Activated CD4-positive, alpha-beta T cell treated with anti-CD3 and anti-CD28 coated beads, Interleukin-2, Interleukin-6, amounts not matched to agents 100 ng/mL and 50 ng/mL, durations not matched to agents 16 hours and 8 hours (primary cell): ENCODE measurements at regions not wholly inside any gene's neighbourhood (a gene's known extent, or its start where the extent isn't known, plus 50 kb on each side); places are given as distances from the start of the nearest gene placed in this dataset.

Experiments
- DNase-seq: peaks from one replicate; pipeline ENCODE4 v3.0.0-alpha.2; 2020

GRCh38 chr2:16180631-16181030, 240.3 kb downstream of the MYCN start:
- no peak for DNase-seq

GRCh38 chr2:16179701-16180416, 239.5 kb downstream of the MYCN start:
- DNase-seq: no peak

DNA sequence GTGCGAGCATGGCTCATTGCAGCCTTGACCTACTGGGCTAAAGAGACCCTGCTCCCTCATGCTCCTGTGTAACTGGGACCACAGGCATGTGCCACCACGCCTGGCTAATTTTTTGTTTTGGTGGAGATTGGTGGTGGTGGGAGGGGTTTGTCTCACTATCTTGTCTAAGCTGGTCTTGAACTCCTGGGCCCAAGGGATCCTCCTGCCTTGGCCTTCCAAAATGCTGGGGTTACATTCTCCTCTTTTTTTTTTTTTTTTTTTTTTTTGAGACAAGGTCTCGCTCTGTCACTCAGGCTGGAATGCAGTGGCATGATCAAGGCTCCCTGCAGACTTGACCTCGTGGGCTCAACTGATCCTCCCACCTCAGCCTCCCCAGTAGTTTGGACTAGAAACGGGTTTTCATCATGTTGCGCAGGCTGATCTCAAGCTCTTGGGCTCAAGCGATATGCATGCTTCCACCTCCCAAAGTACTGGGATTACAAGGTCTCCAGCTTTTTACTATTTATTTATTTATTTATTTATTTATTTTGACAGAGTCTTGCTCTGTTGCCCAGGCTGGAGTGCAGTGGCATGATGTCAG, 238.3 kb downstream of the MYCN start:
- DNase-seq: no peak

DNA sequence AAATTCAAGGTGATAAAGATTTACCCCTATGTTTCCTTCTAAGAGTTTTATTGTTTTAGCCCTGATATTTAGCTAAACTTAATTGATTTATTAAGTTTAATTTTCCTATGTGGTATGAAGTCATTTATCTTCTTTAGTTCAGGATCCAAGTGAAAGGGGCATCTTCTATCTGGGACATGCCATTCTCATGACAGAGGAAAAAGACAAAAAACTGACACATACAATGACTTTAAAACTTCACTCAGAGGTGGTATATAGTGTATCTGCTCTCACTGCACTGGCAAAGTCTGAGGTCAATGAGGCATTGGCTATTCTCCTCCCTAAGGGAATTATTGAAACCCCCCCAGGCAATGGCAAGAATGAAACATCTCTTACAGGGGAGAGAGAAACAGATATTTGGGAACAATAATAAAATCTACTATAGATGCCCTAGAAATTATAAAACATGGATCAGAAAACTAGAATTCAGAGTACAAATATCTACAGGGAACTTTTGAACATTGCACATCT, 237.4 kb downstream of the MYCN start:
- DNase-seq: no peak

GRCh38 chr2:16176971-16177480, 236.7 kb downstream of the MYCN start:
- DNase-seq: no peak

- no peak for DNase-seq
Observed at GRCh38 chr2:16175247-16175825, 235.0 kb downstream of the MYCN start.

DNA sequence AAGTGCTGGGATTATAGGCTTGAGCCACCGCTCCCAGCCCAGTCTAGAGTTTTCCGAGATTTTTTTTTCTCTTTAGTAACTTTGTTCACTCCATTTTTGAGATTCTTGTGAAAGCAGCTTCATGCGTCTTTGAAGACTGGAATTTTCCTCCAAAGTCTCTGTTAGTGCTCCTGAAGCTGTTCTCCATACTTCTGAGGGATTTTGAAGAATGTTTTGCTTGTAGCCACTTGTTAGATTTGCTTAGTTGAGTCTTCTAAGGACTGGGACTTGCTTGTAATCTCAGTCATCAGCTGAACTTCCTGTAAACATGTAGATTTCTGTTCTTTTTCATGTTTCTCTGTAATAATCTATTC, 234.3 kb downstream of the MYCN start:
- no peak for DNase-seq

GRCh38 chr2:16173893-16174692, 233.7 kb downstream of the MYCN start:
- no peak for DNase-seq

- no peak for DNase-seq
Observed at GRCh38 chr2:16172324-16173175, 232.2 kb downstream of the MYCN start.

DNA sequence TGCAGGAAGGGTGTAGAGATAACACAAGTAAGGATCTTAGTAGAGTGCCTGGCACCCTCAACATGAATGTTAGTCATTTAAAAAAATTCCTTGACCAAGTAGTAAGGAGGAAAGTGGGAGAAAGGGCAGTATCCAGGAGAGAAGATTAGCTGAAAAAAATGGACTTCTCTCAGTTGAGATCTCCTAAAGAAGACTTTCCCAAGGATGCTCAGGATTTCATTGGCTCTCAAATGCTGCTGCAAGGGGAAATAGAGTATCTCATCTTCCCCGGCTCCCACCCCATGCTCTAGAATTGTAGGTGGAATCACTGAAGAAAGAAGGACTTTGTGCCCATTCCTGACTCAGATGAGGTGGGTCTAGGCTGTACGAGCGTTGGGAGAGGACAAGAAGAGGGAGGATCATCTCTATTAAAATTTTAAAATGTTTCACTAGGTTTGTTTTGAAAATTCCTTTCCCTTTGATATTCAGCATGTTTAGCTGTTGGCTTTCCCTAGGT, 231.1 kb downstream of the MYCN start:
- DNase-seq: no peak

GRCh38 chr2:16170675-16171424, 230.5 kb downstream of the MYCN start:
- DNase-seq: no peak

DNA sequence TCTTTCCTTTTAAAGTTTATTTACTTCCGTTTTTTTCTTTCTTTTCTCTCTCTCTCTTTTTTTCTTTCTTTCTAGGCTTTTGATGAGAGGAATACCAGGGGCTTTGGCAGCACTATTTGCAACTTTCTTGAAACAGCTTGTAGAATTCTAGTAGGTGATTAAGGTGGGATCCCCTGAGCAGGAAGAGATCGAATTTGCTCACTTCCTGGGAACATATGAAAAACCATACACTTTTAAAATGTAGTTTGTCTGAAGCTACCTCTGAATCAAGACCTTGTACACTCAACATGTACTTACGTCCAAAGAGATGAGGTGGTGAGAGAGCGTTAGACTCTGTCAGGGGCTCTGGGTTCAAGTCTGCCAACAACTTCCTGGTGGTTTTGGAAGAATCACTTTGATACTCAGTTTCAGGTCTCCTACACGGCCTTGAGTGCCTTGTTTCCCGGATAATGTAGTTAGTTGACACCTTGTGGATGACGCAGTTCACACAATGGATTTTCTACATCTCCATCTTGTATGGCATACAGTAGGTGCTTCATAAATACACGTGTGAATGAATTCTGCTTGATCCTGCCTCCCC, 229.1 kb downstream of the MYCN start:
- DNase-seq: no peak

DNA sequence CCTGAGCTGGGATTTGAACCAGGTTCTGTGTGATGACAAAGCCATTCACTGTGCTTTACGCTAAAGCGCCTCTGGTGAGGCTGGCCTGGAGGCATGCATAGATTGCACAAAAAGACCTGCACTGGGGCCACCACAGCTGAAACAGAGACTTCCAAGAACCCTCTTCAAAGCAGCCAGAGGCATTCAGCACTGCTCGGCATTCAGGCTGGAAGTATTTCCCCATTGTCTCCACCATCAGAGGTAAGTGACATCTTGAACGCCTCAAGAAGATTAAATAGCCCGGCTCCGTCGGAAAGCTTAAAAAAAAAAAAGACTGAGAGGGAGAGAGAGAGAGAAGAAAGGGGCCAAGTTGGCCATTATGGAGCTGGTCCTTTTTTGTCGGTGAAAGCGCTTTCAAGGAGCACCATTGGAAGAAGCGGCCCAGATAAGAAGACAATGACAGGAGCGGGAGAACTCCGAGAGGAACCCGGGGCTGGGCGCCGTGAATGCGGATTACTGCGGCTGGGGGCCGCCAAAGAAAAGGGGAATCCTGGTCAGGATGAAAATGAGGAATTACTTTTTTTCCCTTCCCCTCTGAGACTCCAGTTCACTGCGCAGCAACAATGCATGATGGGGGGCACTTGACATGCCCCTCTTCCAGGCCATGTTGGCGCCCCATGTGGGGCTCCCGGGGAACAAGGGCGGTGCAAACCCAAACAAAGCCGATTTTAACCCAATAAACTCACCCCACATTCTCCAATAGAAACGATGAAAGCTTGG, 228.3 kb downstream of the MYCN start:
- no peak for DNase-seq

GRCh38 chr2:16167870-16168426, 227.6 kb downstream of the MYCN start:
- DNase-seq: no peak

GRCh38 chr2:16167451-16167861, 227.1 kb downstream of the MYCN start:
- no peak for DNase-seq

GRCh38 chr2:16166327-16166981, 226.1 kb downstream of the MYCN start:
- DNase-seq: no peak

DNA sequence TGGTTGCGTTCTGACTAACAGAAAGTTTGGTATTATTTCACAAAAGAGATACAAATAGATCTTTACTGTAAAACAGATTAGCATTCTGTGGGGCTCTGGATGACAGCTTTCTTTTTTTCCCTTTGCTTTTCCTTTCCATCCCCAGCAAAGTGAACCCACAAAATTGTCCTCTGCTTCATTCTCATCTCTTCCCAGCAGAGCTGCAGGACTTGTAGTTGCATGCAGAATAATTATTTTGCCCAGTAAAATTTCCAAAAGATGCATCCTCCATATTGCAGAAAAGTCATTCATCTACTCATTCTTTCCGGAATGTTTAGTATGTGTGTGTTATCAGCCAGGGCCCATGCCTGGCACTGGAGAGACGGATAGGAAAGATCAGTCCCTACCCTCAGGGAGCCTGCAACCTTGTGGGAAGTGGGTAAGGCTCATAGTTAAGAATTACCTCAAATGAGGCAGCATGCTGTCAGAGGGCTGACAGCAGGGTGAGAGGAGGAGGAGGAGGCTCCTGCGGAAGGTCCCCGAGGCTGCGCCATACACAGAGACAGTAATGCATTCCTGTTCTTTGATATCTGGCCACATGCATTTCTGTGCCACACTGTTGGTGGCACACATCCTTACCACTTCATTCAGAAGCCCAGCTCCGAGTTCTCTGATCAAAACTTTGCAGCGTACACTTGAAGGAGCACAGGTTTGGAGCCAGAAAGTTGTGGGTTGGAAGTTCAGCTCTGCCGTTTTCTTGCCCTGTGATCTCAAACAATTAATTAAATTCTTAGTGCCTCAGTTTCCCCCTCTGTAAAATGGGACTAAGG, 225.4 kb downstream of the MYCN start:
- DNase-seq: no peak

- DNase-seq: no peak
Observed at GRCh38 chr2:16162491-16163040, 222.2 kb downstream of the MYCN start.
